ENCODE measurements at regions not wholly inside any gene's neighbourhood (a gene's known extent, or its start where the extent isn't known, plus 50 kb on each side); places are given as distances from the start of the nearest gene placed in this dataset.
"Not testable (repeated sequence)": the region's sequence is repeated elsewhere in the genome, so short reads cannot be mapped to it uniquely, and the experiment has no call there.

GRCh38 chr6:112955743-112956142, 608.6 kb downstream of the RFPL4B start:
- DNase-seq (ENCODE audit: low read depth, low spot score); H2AFZ ChIP-seq (ENCODE audit: low read depth, low read length, poor library complexity, severe bottlenecking); ATAC-seq; BruUV-seq (replicated peaks); H3K9me3 ChIP-seq (ENCODE audit: control insufficient read depth in 1 of 2, insufficient read depth in 1 of 2, low read depth in 1 of 2, low read length in 2 of 2); POLR2A ChIA-PET; H3K9me2 ChIP-seq (ENCODE audit: insufficient read depth); H3K79me2 ChIP-seq (ENCODE audit: insufficient read depth, low read length); H3K36me3 ChIP-seq (ENCODE audit: control insufficient read depth in 1 of 2, insufficient read depth in 2 of 2, low read length in 2 of 2); H3K27me3 ChIP-seq (ENCODE audit: insufficient read depth, low read length); H3K27ac ChIP-seq (ENCODE audit: low read depth, low read length); CTCF ChIA-PET; H3K4me3 ChIP-seq (replicated peaks in 1 of 2; ENCODE audit: low read depth in 1 of 2, low read length in 2 of 2); H3K4me1 ChIP-seq (ENCODE audit: control insufficient read depth in 1 of 2, insufficient read depth in 2 of 2, low read length in 2 of 2); H3K4me2 ChIP-seq (ENCODE audit: low read length); H3K9ac ChIP-seq (ENCODE audit: low read length); intact Hi-C loops (cut with micrococcal nuclease); H4K20me1 ChIP-seq (ENCODE audit: insufficient read depth); RAD21 ChIA-PET (ENCODE audit: low non-redundant PET in 1 of 2, low total read pairs in 2 of 2, uncharacterized antibody in 2 of 2, unreplicated experiment in 2 of 2): not testable (repeated sequence)

- no peak for ATAC-seq
- no peak overlapping the region for H3K4me2 ChIP-seq (ENCODE audit: low read length)
These were observed 609.8 kb downstream of the RFPL4B start for GRCh38 chr6:112956696-112957535.

GRCh38 chr6:112957536-112957916, 610.4 kb downstream of the RFPL4B start:
- Histone ChIP-seq H3K27ac (ENCODE audit: low read depth, low read length) (no peak overlapping the region), H4K20me1 (ENCODE audit: insufficient read depth) (no peaks in the 10 kb centered on the region), H3K4me3 (replicated peaks in 1 of 2; ENCODE audit: low read depth in 1 of 2, low read length in 2 of 2) (no peak overlapping the region), H3K27me3 (ENCODE audit: insufficient read depth, low read length) (no peaks in the 10 kb centered on the region), H3K4me1 (ENCODE audit: control insufficient read depth in 1 of 2, insufficient read depth in 2 of 2, low read length in 2 of 2) (no peaks in the 10 kb centered on the region), H3K79me2 (ENCODE audit: insufficient read depth, low read length) (no peaks in the 10 kb centered on the region), H3K9me3 (ENCODE audit: control insufficient read depth in 1 of 2, insufficient read depth in 1 of 2, low read depth in 1 of 2, low read length in 2 of 2) (no peaks in the 10 kb centered on the region), H2AFZ (ENCODE audit: low read depth, low read length, poor library complexity, severe bottlenecking) (no peak overlapping the region), H3K9me2 (ENCODE audit: insufficient read depth) (no peaks in the 10 kb centered on the region), H3K4me2 (ENCODE audit: low read length) (no peak overlapping the region), H3K36me3 (ENCODE audit: control insufficient read depth in 1 of 2, insufficient read depth in 2 of 2, low read length in 2 of 2) (no peaks in the 10 kb centered on the region), H3K9ac (ENCODE audit: low read length) (no peak overlapping the region)
- CTCF ChIA-PET, result no interaction called here
- ATAC-seq (no peak), DNase-seq (ENCODE audit: low read depth, low spot score) (no peak)
- RAD21 ChIA-PET (ENCODE audit: low non-redundant PET in 1 of 2, low total read pairs in 2 of 2, uncharacterized antibody in 2 of 2, unreplicated experiment in 2 of 2), result no interaction called here
- intact Hi-C loops (cut with micrococcal nuclease), result no loop called here
- no TSS peak for BruUV-seq (replicated peaks)
- POLR2A ChIA-PET, result no interaction called here
- TF ChIP-seq EZH2phosphoT487 (IDR thresholded peaks at IDR 0.05; ENCODE audit: borderline replicate concordance) (no peak), ZNF274 (IDR thresholded peaks at IDR 0.05; ENCODE audit: low read depth, low read length) (no peak), MAX (IDR thresholded peaks at IDR 0.05) (no peak), REST (IDR thresholded peaks at IDR 0.05; ENCODE audit: low read depth) (no peak), RAD21 (IDR thresholded peaks at IDR 0.05; ENCODE audit: low read depth) (no peak), POLR2AphosphoS5 (IDR thresholded peaks at IDR 0.05; ENCODE audit: low read depth, low read length) (no peak)

More at GRCh38 chr6:112956696-112957535, 609.8 kb downstream of the RFPL4B start:
- Histone ChIP-seq H3K4me3 (replicated peaks in 1 of 2; ENCODE audit: low read depth in 1 of 2, low read length in 2 of 2) (no peak overlapping the region), H2AFZ (ENCODE audit: low read depth, low read length, poor library complexity, severe bottlenecking) (no peak overlapping the region), H3K27me3 (ENCODE audit: insufficient read depth, low read length) (no peaks in the 10 kb centered on the region), H3K9me3 (ENCODE audit: control insufficient read depth in 1 of 2, insufficient read depth in 1 of 2, low read depth in 1 of 2, low read length in 2 of 2) (no peaks in the 10 kb centered on the region), H3K36me3 (ENCODE audit: control insufficient read depth in 1 of 2, insufficient read depth in 2 of 2, low read length in 2 of 2) (no peaks in the 10 kb centered on the region), H3K79me2 (ENCODE audit: insufficient read depth, low read length) (no peaks in the 10 kb centered on the region), H3K9ac (ENCODE audit: low read length) (no peak overlapping the region), H3K4me1 (ENCODE audit: control insufficient read depth in 1 of 2, insufficient read depth in 2 of 2, low read length in 2 of 2) (no peaks in the 10 kb centered on the region), H3K9me2 (ENCODE audit: insufficient read depth) (no peaks in the 10 kb centered on the region), H3K27ac (ENCODE audit: low read depth, low read length) (no peak overlapping the region), H4K20me1 (ENCODE audit: insufficient read depth) (no peaks in the 10 kb centered on the region)
- no TSS peak for BruUV-seq (replicated peaks)
- intact Hi-C loops (cut with micrococcal nuclease), result no loop called here
- ChIA-PET RAD21 (ENCODE audit: low non-redundant PET in 1 of 2, low total read pairs in 2 of 2, uncharacterized antibody in 2 of 2, unreplicated experiment in 2 of 2) (no interaction called here), CTCF (no interaction called here), POLR2A (no interaction called here)
- DNase-seq (ENCODE audit: low read depth, low spot score), result no peak
- TF ChIP-seq EZH2 (IDR thresholded peaks at IDR 0.05) (no peak), CEBPB (IDR thresholded peaks at IDR 0.05; ENCODE audit: low read depth) (no peak)
